Tibial artery (tissue), 4 donors: ENCODE measurements at regions not wholly inside any gene's neighbourhood (a gene's known extent, or its start where the extent isn't known, plus 50 kb on each side); places are given as distances from the start of the nearest gene placed in this dataset.

Experiments used
- DNase-seq, 2 donors: peaks; one replicate each; pipeline ENCODE4 v3.0.0-alpha.2; 2019
- H3K27ac ChIP-seq, 2 donors: fragments of 200-600 bp; sonication (generic) in 1 of 2; 1 replicate in 1 of 2; 2 replicates in 1 of 2; pipeline ENCODE4 v1.5.1; 2018 to 2019; ENCODE audit warnings: mild to moderate bottlenecking in 1 of 2
- H3K27me3 ChIP-seq, 2 donors: fragments of 200-600 bp; sonication (generic) in 1 of 2; one replicate each; pipeline versions ENCODE4 v1.5.1 to v1.6.0; 2016 to 2019
- H3K36me3 ChIP-seq, 3 donors: fragments of 200-600 bp; sonication (generic) in 2 of 3; one replicate each; pipeline ENCODE4 v1.5.1; 2016 to 2019; ENCODE audit warnings: mild to moderate bottlenecking in 2 of 3
- H3K4me1 ChIP-seq, 4 donors: fragments of 200-600 bp; sonication (generic) in 2 of 4; 1 replicate in 3 of 4; 2 replicates in 1 of 4; pipeline ENCODE4 v1.5.1; 2016 to 2019
- H3K4me3 ChIP-seq, 2 donors: fragments of 200-600 bp; sonication (generic) in 1 of 2; 1 replicate in 1 of 2; 2 replicates in 1 of 2; pipeline ENCODE4 v1.5.1; 2018 to 2019; ENCODE audit warnings: mild to moderate bottlenecking in 2 of 2
- H3K9me3 ChIP-seq, 3 donors: fragments of 200-600 bp; sonication (generic) in 1 of 3; one replicate each; pipeline ENCODE4 v1.5.1; 2016 to 2019
- intact Hi-C: fragments of 100-400 bp; cut with DNase I; formaldehyde crosslinking; loops from one replicate; pipeline ENCODE4 v1.15.0; 2023; ENCODE audit warnings: low total_unique reads
- TF ChIP-seq, protein P1 (sequence below), 2 experiments: fragments of 200-600 bp in 1 of 2; fragments of 450-650 bp in 1 of 2; IDR thresholded peaks; one replicate each; pipeline ENCODE4 v1.5.1; 2017 to 2019; ENCODE audit warnings: antibody characterized with exemption in 2 of 2, mild to moderate bottlenecking in 1 of 2, moderate library complexity in 1 of 2

DNA sequence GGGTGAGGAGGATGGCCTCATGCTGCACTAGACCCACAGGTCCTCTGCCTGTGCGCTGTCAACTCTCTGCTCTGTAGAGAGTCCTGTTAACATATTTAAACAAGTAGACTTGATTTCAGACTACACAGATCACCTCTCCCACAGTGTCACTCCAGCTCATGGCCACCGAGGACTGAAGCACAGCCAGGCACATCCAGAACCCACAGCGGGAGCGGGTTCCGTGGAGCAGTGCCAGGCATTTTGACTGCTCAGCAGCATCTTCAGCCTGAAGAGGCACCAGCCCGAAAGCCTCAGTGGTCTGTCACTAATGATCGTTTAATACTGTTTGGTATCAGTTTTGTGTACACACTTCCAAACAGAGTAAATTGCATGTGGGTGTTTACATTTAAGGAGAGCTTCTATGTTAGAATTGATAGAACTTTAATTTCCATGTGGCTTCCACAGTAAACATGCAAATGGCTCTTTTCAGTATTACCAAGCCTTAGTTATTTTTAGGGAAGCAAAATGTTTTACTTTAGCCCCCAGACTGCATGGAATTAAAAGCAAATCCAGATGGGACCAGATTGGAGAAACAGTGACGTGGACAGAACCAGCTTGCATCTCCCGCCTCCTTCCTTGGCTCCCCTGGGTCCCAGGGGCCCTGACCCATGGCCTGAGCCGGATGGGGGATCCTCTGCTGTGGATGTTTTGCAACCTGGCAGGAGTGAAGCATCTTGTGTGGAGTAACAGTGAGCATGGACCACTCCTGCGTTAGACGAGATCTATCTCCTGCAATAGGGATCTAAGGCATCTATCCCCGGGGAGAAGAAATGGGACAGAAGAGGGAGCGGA, 196.7 kb upstream of the CDH4 start:
- Histone ChIP-seq H3K36me3 (no peaks in the 10 kb centered on the region), H3K27ac (no peak overlapping the region), H3K27me3 (peaks cover 0 to 6% of the 10 kb centered on the region in 2 donors), H3K4me3 (no peak overlapping the region), H3K4me1 (no peaks in the 10 kb centered on the region), H3K9me3 (no peaks in the 10 kb centered on the region)
- peak in 1 of 2 donors; percentile 33 for DNase-seq
- TF ChIP-seq, protein P1, sequence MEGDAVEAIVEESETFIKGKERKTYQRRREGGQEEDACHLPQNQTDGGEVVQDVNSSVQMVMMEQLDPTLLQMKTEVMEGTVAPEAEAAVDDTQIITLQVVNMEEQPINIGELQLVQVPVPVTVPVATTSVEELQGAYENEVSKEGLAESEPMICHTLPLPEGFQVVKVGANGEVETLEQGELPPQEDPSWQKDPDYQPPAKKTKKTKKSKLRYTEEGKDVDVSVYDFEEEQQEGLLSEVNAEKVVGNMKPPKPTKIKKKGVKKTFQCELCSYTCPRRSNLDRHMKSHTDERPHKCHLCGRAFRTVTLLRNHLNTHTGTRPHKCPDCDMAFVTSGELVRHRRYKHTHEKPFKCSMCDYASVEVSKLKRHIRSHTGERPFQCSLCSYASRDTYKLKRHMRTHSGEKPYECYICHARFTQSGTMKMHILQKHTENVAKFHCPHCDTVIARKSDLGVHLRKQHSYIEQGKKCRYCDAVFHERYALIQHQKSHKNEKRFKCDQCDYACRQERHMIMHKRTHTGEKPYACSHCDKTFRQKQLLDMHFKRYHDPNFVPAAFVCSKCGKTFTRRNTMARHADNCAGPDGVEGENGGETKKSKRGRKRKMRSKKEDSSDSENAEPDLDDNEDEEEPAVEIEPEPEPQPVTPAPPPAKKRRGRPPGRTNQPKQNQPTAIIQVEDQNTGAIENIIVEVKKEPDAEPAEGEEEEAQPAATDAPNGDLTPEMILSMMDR (IDR thresholded peaks at IDR 0.05) = no peak
- intact Hi-C loops = no loop called here

GRCh38 chr20:61056116-61056515, 195.9 kb upstream of the CDH4 start:
- intact Hi-C loops = no loop called here
- H3K27ac ChIP-seq = no peak overlapping the region
- H3K36me3 ChIP-seq = no peaks in the 10 kb centered on the region
- TF ChIP-seq, protein P1 (IDR thresholded peaks at IDR 0.05) = no peak
- no peaks in the 10 kb centered on the region for H3K9me3 ChIP-seq
- no peaks in the 10 kb centered on the region for H3K4me1 ChIP-seq
- H3K27me3 ChIP-seq = peaks cover 0 to 6% of the 10 kb centered on the region in 2 donors
- H3K4me3 ChIP-seq = no peak overlapping the region
- peak in 1 of 2 donors; percentile 38 for DNase-seq

- H3K9me3 ChIP-seq = no peaks in the 10 kb centered on the region
- no peaks in the 10 kb centered on the region for H3K4me1 ChIP-seq
- H3K4me3 ChIP-seq = no peak overlapping the region
- intact Hi-C loops = no loop called here
- TF ChIP-seq, protein P1 (IDR thresholded peaks at IDR 0.05) = no peak
- H3K27me3 ChIP-seq = peaks cover 0 to 6% of the 10 kb centered on the region in 2 donors
- no peak overlapping the region for H3K27ac ChIP-seq
- DNase-seq = peak in 1 of 2 donors; percentile 19
- H3K36me3 ChIP-seq = no peaks in the 10 kb centered on the region
These were observed 195.2 kb upstream of the CDH4 start for GRCh38 chr20:61056627-61057442.

- intact Hi-C loops = no loop called here
- Histone ChIP-seq H3K4me3 (no peak overlapping the region), H3K9me3 (no peaks in the 10 kb centered on the region), H3K36me3 (no peaks in the 10 kb centered on the region), H3K4me1 (no peaks in the 10 kb centered on the region), H3K27me3 (peaks cover 0 to 6% of the 10 kb centered on the region in 2 donors), H3K27ac (no peak overlapping the region)
- peak in 1 of 2 donors; percentile 56 for DNase-seq
- TF ChIP-seq, protein P1 (IDR thresholded peaks at IDR 0.05) = no peak
These were observed 194.5 kb upstream of the CDH4 start for GRCh38 chr20:61057443-61058121.

- TF ChIP-seq, protein P1 (IDR thresholded peaks at IDR 0.05) = no peak
- Histone ChIP-seq H3K27me3 (no peaks in the 10 kb centered on the region), H3K4me1 (no peaks in the 10 kb centered on the region), H3K27ac (no peak overlapping the region), H3K4me3 (no peak overlapping the region), H3K9me3 (no peaks in the 10 kb centered on the region), H3K36me3 (no peaks in the 10 kb centered on the region)
- intact Hi-C loops = no loop called here
- DNase-seq = no peak
These were observed 190.1 kb upstream of the CDH4 start for GRCh38 chr20:61061981-61062380.
